SK-N-SH (cell line): ENCODE measurements at regions not wholly inside any gene's neighbourhood (a gene's known extent, or its start where the extent isn't known, plus 50 kb on each side); places are given as distances from the start of the nearest gene placed in this dataset.

Experiments used
- EP300 ChIP-seq, 2 experiments: IDR thresholded peaks; 2 replicates each; pipeline versions ENCODE4 v1.4.0 to v1.6.1; 2012; ENCODE audit warnings: borderline replicate concordance in 1 of 2, low read depth in 1 of 2, low read length in 1 of 2
- EZH2phosphoT487 ChIP-seq: fragments of 200-600 bp; sonication (generic); IDR thresholded peaks from 2 replicates; pipeline ENCODE4 v1.6.1; 2017; ENCODE audit warnings: low read depth, mixed run types, mild to moderate bottlenecking, antibody characterized with exemption, moderate library complexity, borderline replicate concordance
- FOXJ3 ChIP-seq: sonication (generic); formaldehyde crosslinking; IDR thresholded peaks from 2 replicates; pipeline ENCODE4 v1.5.1; 2020; ENCODE audit warnings: mild to moderate bottlenecking, missing genetic modification reagents
- GABPA ChIP-seq: IDR thresholded peaks from 2 replicates; pipeline ENCODE4 v1.4.0; 2012; ENCODE audit warnings: low read depth, mild to moderate bottlenecking
- POLR2AphosphoS5 ChIP-seq: IDR thresholded peaks from 2 replicates; pipeline ENCODE4 v1.6.1; 2012; ENCODE audit warnings: low read depth, low read length
- RAD21 ChIP-seq: IDR thresholded peaks from 2 replicates; pipeline ENCODE4 v1.6.1; 2012; ENCODE audit warnings: mild to moderate bottlenecking, low read length
- RFX5 ChIP-seq: IDR thresholded peaks from 2 replicates; pipeline ENCODE4 v1.6.1; 2012; ENCODE audit warnings: mild to moderate bottlenecking, improper control_type of control experiment, low read length
- TEAD4 ChIP-seq: IDR thresholded peaks from 2 replicates; pipeline ENCODE4 v1.4.0; 2012; ENCODE audit warnings: mild to moderate bottlenecking, borderline replicate concordance; ENCODE audit not compliant: insufficient read depth
- TF ChIP-seq, protein P1 (sequence below): fragments of 200-600 bp; sonication (generic); IDR thresholded peaks from 2 replicates; pipeline ENCODE4 v1.6.1; 2017; ENCODE audit warnings: antibody characterized with exemption, mild to moderate bottlenecking, moderate library complexity

GRCh38 chr13:39232401-39232980 lies 194.2 kb downstream of the NHLRC3 start:
- TF ChIP-seq, protein P1, sequence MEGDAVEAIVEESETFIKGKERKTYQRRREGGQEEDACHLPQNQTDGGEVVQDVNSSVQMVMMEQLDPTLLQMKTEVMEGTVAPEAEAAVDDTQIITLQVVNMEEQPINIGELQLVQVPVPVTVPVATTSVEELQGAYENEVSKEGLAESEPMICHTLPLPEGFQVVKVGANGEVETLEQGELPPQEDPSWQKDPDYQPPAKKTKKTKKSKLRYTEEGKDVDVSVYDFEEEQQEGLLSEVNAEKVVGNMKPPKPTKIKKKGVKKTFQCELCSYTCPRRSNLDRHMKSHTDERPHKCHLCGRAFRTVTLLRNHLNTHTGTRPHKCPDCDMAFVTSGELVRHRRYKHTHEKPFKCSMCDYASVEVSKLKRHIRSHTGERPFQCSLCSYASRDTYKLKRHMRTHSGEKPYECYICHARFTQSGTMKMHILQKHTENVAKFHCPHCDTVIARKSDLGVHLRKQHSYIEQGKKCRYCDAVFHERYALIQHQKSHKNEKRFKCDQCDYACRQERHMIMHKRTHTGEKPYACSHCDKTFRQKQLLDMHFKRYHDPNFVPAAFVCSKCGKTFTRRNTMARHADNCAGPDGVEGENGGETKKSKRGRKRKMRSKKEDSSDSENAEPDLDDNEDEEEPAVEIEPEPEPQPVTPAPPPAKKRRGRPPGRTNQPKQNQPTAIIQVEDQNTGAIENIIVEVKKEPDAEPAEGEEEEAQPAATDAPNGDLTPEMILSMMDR: no peak
- TF ChIP-seq EZH2phosphoT487 (no peak), GABPA (no peak), RFX5 (no peak), FOXJ3 (CRISPR knock-in tag) (no peak), EP300 (IDR thresholded peaks at IDR 0.05; ENCODE audit: borderline replicate concordance in 1 of 2, low read depth in 1 of 2, low read length in 1 of 2) (no peak), POLR2AphosphoS5 (no peak), TEAD4 (no peak), RAD21 (no peak)
